Nephron progenitor cell (in vitro differentiated cells): ENCODE measurements at regions not wholly inside any gene's neighbourhood (a gene's known extent, or its start where the extent isn't known, plus 50 kb on each side); places are given as distances from the start of the nearest gene placed in this dataset.

ENCODE experiments used
- DNase-seq: peaks from one replicate; pipeline ENCODE4 v3.0.0; 2021
- H3K27ac Mint-ChIP-seq: 2 replicates; pipeline ENCODE4 v1.8.0; 2021; ENCODE audit warnings: mild to moderate bottlenecking, moderate library complexity, mixed read lengths
- H3K27me3 Mint-ChIP-seq: 2 replicates; pipeline ENCODE4 v1.8.0; 2021; ENCODE audit warnings: mild to moderate bottlenecking, low read depth, mixed read lengths; ENCODE audit not compliant: poor library complexity
- H3K36me3 Mint-ChIP-seq: 2 replicates; pipeline ENCODE4 v1.8.0; 2021; ENCODE audit warnings: low read depth, mixed read lengths
- H3K4me1 Mint-ChIP-seq: 2 replicates; pipeline ENCODE4 v1.8.0; 2021; ENCODE audit warnings: mixed read lengths
- H3K4me3 Mint-ChIP-seq: 2 replicates; pipeline ENCODE4 v1.8.0; 2021; ENCODE audit warnings: mild to moderate bottlenecking, moderate library complexity, mixed read lengths
- H3K9me3 Mint-ChIP-seq: 2 replicates; pipeline ENCODE4 v1.8.0; 2021; ENCODE audit warnings: mild to moderate bottlenecking, moderate library complexity, mixed read lengths
- CTCF ChIP-seq: fragments of 200-600 bp; sonication (generic); IDR thresholded peaks from 2 replicates; pipeline ENCODE4 v1.5.0; 2021; ENCODE audit warnings: antibody characterized with exemption

GRCh38 chr10:89074120-89074519, 83.5 kb downstream of the FAS start:
- no peak overlapping the region for H3K4me3 Mint-ChIP-seq
- no peak for DNase-seq
- no peak overlapping the region for H3K27ac Mint-ChIP-seq
- TF ChIP-seq CTCF = no peak
- H3K36me3 Mint-ChIP-seq = no peaks in the 10 kb centered on the region
- H3K27me3 Mint-ChIP-seq = peaks cover 6% of the 10 kb centered on the region
- H3K9me3 Mint-ChIP-seq = no peaks in the 10 kb centered on the region
- peaks cover 10% of the 10 kb centered on the region for H3K4me1 Mint-ChIP-seq

- Mint-ChIP-seq H3K27me3 (peaks cover 4% of the 10 kb centered on the region), H3K4me1 (peaks cover 10% of the 10 kb centered on the region)
These were observed 83.1 kb downstream of the FAS start for GRCh38 chr10:89073719-89074118.

GRCh38 chr10:89069589-89069988, 79.0 kb downstream of the FAS start:
- DNase-seq = no peak
- Mint-ChIP-seq H3K36me3 (no peaks in the 10 kb centered on the region), H3K4me3 (no peak overlapping the region), H3K27me3 (no peaks in the 10 kb centered on the region), H3K27ac (no peak overlapping the region), H3K9me3 (no peaks in the 10 kb centered on the region), H3K4me1 (peaks cover 17% of the 10 kb centered on the region)
- no peak for TF ChIP-seq CTCF

More at GRCh38 chr10:89073719-89074118, 83.1 kb downstream of the FAS start:
- TF ChIP-seq CTCF = no peak
- Mint-ChIP-seq H3K9me3 (no peaks in the 10 kb centered on the region), H3K4me3 (no peak overlapping the region), H3K27ac (peak overlapping the region; percentile 53), H3K36me3 (no peaks in the 10 kb centered on the region)
- DNase-seq = no peak
